ENCODE measurements at regions not wholly inside any gene's neighbourhood (a gene's known extent, or its start where the extent isn't known, plus 50 kb on each side); places are given as distances from the start of the nearest gene placed in this dataset.
A peak's percentile ranks its signal among the peaks of the same experiment; 100 is the strongest.

GRCh38 chr5:34587355-34588241, 68.5 kb upstream of the RAI14 start:
- Mint-ChIP-seq H3K4me1 (ENCODE audit: low read depth) (peaks cover 7% of the 10 kb centered on the region), H3K4me3 (no peak overlapping the region), H3K27ac (no peak overlapping the region), H3K36me3 (ENCODE audit: insufficient read depth in 2 of 2) (no peaks in the 10 kb centered on the region), H3K27me3 (ENCODE audit: low read depth) (peaks cover 36% of the 10 kb centered on the region), H3K9me3 (no peaks in the 10 kb centered on the region)
- ATAC-seq (replicated peaks in 1 of 2) (peak in 1 of 2 donors; percentile 41), DNase-seq (no peak)

GRCh38 chr5:34589832-34590231, 66.3 kb upstream of the RAI14 start:
- Mint-ChIP-seq H3K4me3 (no peak overlapping the region), H3K27ac (no peak overlapping the region), H3K4me1 (ENCODE audit: low read depth) (peaks cover 7% of the 10 kb centered on the region), H3K9me3 (no peaks in the 10 kb centered on the region), H3K36me3 (ENCODE audit: insufficient read depth in 2 of 2) (no peaks in the 10 kb centered on the region), H3K27me3 (ENCODE audit: low read depth) (peaks cover 33% of the 10 kb centered on the region)
- no peak for ATAC-seq (replicated peaks in 1 of 2)
- no peak for DNase-seq

- DNase-seq (no peak), ATAC-seq (replicated peaks in 1 of 2) (no peak)
- Mint-ChIP-seq H3K9me3 (no peaks in the 10 kb centered on the region), H3K36me3 (ENCODE audit: insufficient read depth in 2 of 2) (no peaks in the 10 kb centered on the region), H3K27ac (no peak overlapping the region), H3K4me1 (ENCODE audit: low read depth) (no peaks in the 10 kb centered on the region), H3K4me3 (no peak overlapping the region), H3K27me3 (ENCODE audit: low read depth) (peaks cover 33% of the 10 kb centered on the region)
Measured at GRCh38 chr5:34591723-34592122, 64.4 kb upstream of the RAI14 start.

GRCh38 chr5:34597034-34598027, 58.8 kb upstream of the RAI14 start:
- DNase-seq: no peak
- H3K27me3 Mint-ChIP-seq (ENCODE audit: low read depth): peaks cover 20% of the 10 kb centered on the region
- H3K9me3 Mint-ChIP-seq: no peaks in the 10 kb centered on the region
- no peak for ATAC-seq (replicated peaks in 1 of 2)
- H3K4me1 Mint-ChIP-seq (ENCODE audit: low read depth): peaks cover 12% of the 10 kb centered on the region
- H3K27ac Mint-ChIP-seq: no peak overlapping the region
- H3K4me3 Mint-ChIP-seq: no peak overlapping the region
- H3K36me3 Mint-ChIP-seq (ENCODE audit: insufficient read depth in 2 of 2): no peaks in the 10 kb centered on the region

GRCh38 chr5:34598177-34598794, 57.8 kb upstream of the RAI14 start:
- peaks cover 20% of the 10 kb centered on the region for H3K27me3 Mint-ChIP-seq (ENCODE audit: low read depth)
- H3K4me1 Mint-ChIP-seq (ENCODE audit: low read depth): peaks cover 12% of the 10 kb centered on the region
- DNase-seq (no peak), ATAC-seq (replicated peaks in 1 of 2) (peak; percentile 39 to 74)
- H3K27ac Mint-ChIP-seq: peak overlapping the region; percentile 26
- no peaks in the 10 kb centered on the region for H3K9me3 Mint-ChIP-seq
- H3K36me3 Mint-ChIP-seq (ENCODE audit: insufficient read depth in 2 of 2): no peaks in the 10 kb centered on the region
- peak overlapping the region in 1 of 2 donors; percentile 11 for H3K4me3 Mint-ChIP-seq

GRCh38 chr5:34599471-34600117, 56.5 kb upstream of the RAI14 start:
- H3K4me3 Mint-ChIP-seq: no peak overlapping the region
- ATAC-seq (replicated peaks in 1 of 2) (no peak), DNase-seq (no peak)
- no peaks in the 10 kb centered on the region for H3K9me3 Mint-ChIP-seq
- peaks cover 12% of the 10 kb centered on the region for H3K4me1 Mint-ChIP-seq (ENCODE audit: low read depth)
- H3K36me3 Mint-ChIP-seq (ENCODE audit: insufficient read depth in 2 of 2): no peaks in the 10 kb centered on the region
- H3K27me3 Mint-ChIP-seq (ENCODE audit: low read depth): peaks cover 19% of the 10 kb centered on the region
- no peak overlapping the region for H3K27ac Mint-ChIP-seq

GRCh38 chr5:34600118-34600493, 56.0 kb upstream of the RAI14 start:
- ATAC-seq (replicated peaks in 1 of 2): no peak
- no peak overlapping the region for H3K4me3 Mint-ChIP-seq
- H3K9me3 Mint-ChIP-seq: no peaks in the 10 kb centered on the region

GRCh38 chr5:34603378-34603777, 52.8 kb upstream of the RAI14 start:
- Mint-ChIP-seq H3K4me1 (ENCODE audit: low read depth) (peaks cover 5% of the 10 kb centered on the region), H3K27me3 (ENCODE audit: low read depth) (no peaks in the 10 kb centered on the region), H3K27ac (no peak overlapping the region), H3K36me3 (ENCODE audit: insufficient read depth in 2 of 2) (no peaks in the 10 kb centered on the region), H3K9me3 (no peaks in the 10 kb centered on the region), H3K4me3 (no peak overlapping the region)
- ATAC-seq (replicated peaks in 1 of 2) (no peak), DNase-seq (no peak)

More at GRCh38 chr5:34600118-34600493, 56.0 kb upstream of the RAI14 start:
- H3K27me3 Mint-ChIP-seq (ENCODE audit: low read depth): peaks cover 14% of the 10 kb centered on the region
- no peak overlapping the region for H3K27ac Mint-ChIP-seq
- no peak for DNase-seq
- no peaks in the 10 kb centered on the region for H3K36me3 Mint-ChIP-seq (ENCODE audit: insufficient read depth in 2 of 2)
- peaks cover 12% of the 10 kb centered on the region for H3K4me1 Mint-ChIP-seq (ENCODE audit: low read depth)

GRCh38 chr5:34604119-34604675, 51.9 kb upstream of the RAI14 start:
- DNase-seq (no peak), ATAC-seq (replicated peaks in 1 of 2) (no peak)
- H3K27me3 Mint-ChIP-seq (ENCODE audit: low read depth): no peaks in the 10 kb centered on the region
- no peaks in the 10 kb centered on the region for H3K36me3 Mint-ChIP-seq (ENCODE audit: insufficient read depth in 2 of 2)
- no peak overlapping the region for H3K4me3 Mint-ChIP-seq
- no peaks in the 10 kb centered on the region for H3K9me3 Mint-ChIP-seq
- no peak overlapping the region for H3K27ac Mint-ChIP-seq
- H3K4me1 Mint-ChIP-seq (ENCODE audit: low read depth): no peaks in the 10 kb centered on the region

- Mint-ChIP-seq H3K36me3 (ENCODE audit: insufficient read depth in 2 of 2) (no peaks in the 10 kb centered on the region), H3K9me3 (no peaks in the 10 kb centered on the region), H3K27ac (no peak overlapping the region), H3K4me3 (no peak overlapping the region), H3K4me1 (ENCODE audit: low read depth) (no peaks in the 10 kb centered on the region), H3K27me3 (ENCODE audit: low read depth) (no peaks in the 10 kb centered on the region)
- ATAC-seq (replicated peaks in 1 of 2) (no peak), DNase-seq (no peak)
Measured at GRCh38 chr5:34606101-34606500, 50.0 kb upstream of the RAI14 start.
